Thymus (tissue), 11 donors: ENCODE measurements at regions not wholly inside any gene's neighbourhood (a gene's known extent, or its start where the extent isn't known, plus 50 kb on each side); places are given as distances from the start of the nearest gene placed in this dataset.
"Not testable (repeated sequence)": the region's sequence is repeated elsewhere in the genome, so short reads cannot be mapped to it uniquely, and the experiment has no call there.

Source experiments
- DNase-seq, 9 donors: peaks; one replicate each; pipeline ENCODE4 v3.0.0-alpha.2; 2013; ENCODE audit warnings: low spot score in 9 of 9, low read depth in 6 of 9, missing footprints in 1 of 9
- H3K27ac ChIP-seq, 2 donors: one replicate each; pipeline ENCODE4 v1.5.1; 2013; ENCODE audit warnings: control low read depth in 1 of 2, low read depth in 1 of 2, low read length in 1 of 2, mild to moderate bottlenecking in 1 of 2, moderate library complexity in 1 of 2
- H3K27me3 ChIP-seq, 2 donors: one replicate each; pipeline ENCODE4 v1.5.1; 2013; ENCODE audit warnings: low read length in 1 of 2; ENCODE audit not compliant: control insufficient read depth in 2 of 2, insufficient read depth in 1 of 2
- H3K36me3 ChIP-seq, 2 donors: one replicate each; pipeline ENCODE4 v1.5.1; 2013; ENCODE audit warnings: low read length in 1 of 2, mild to moderate bottlenecking in 1 of 2, moderate library complexity in 1 of 2; ENCODE audit not compliant: control insufficient read depth in 2 of 2, insufficient read depth in 2 of 2
- H3K4me1 ChIP-seq, 2 donors: one replicate each; pipeline ENCODE4 v1.5.1; 2013; ENCODE audit warnings: low read length in 2 of 2; ENCODE audit not compliant: control insufficient read depth in 2 of 2, insufficient read depth in 2 of 2
- H3K4me3 ChIP-seq, 2 donors: one replicate each; pipeline ENCODE4 v1.5.1; 2013; ENCODE audit warnings: low read length in 2 of 2, control low read depth in 1 of 2, mild to moderate bottlenecking in 1 of 2
- H3K9me3 ChIP-seq, 2 donors: one replicate each; pipeline ENCODE4 v1.5.1; 2013; ENCODE audit warnings: low read length in 1 of 2, mild to moderate bottlenecking in 1 of 2; ENCODE audit not compliant: control insufficient read depth in 2 of 2, insufficient read depth in 1 of 2
- WGBS: extraction: QIAGEN DNeasy Blood & Tissue Kit; methylation state at CpG from one replicate; pipeline ENCODE4 v1.1.7; 2013; 5-methylcytosine and 5-hydroxymethylcytosine counted together
- donor health status: healthy.

DNA sequence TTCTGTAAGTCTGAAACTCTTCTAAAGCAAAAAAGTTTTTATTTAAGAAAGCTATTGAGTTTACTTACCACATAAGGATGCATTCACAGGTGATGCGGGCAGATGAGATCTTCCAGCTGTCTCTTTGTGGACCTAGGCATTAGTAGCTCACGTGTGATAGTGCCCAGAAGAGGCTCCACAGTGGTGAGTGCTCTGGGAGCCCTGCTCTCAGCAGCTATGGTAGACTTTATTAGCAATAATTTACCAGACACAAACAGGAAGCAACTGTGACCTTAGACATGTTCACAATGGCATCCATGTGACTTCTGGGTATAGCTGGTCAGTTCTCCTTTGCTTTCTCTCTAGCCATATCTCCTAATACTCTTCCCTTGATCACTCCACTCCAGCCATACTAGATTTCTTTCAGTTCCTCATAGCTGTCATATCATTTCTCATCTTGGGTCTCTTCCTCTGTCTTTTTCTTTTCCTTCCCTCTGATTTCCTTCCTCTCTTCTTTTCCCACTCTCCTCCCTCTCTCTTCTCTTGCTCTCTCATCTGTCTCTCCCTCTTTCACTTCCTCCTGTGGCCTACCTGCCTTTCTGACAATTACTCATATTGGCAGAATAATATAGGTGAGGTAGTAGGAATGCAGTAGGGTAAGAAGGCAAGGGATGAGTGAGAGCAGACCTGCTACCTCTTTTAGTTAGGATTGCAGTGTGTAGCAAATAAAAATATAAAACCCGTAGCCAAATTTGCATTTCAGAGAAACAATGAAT, 75.2 kb upstream of the SCAF11 start:
- DNase-seq: no peak
- no peak overlapping the region for H3K4me3 ChIP-seq
- no peaks in the 10 kb centered on the region for H3K4me1 ChIP-seq
- no peaks in the 10 kb centered on the region for H3K27me3 ChIP-seq
- H3K9me3 ChIP-seq: no peaks in the 10 kb centered on the region
- H3K36me3 ChIP-seq: no peaks in the 10 kb centered on the region
- H3K27ac ChIP-seq: no peak overlapping the region
- 94% methylated on average over 3 of the region's 3 CpGs for WGBS

DNA sequence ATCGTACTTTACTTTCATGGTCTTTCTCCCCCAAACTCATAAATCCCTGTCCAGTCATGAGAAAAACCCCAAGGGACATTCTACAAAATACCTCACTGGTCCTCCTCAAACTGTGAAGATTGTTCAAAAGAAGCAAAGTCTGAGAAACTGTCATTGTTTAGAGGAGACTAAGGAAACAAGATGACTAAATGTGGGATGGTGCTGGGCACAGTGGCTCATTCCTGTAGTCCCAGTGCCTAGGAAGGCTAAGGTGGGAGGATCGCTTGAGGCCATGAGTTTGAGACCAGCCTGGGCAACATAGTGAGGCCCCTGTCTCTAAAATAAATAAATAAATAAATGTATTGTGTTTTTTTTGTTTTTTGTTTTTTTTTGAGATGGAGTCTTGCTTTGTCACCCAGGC, 74.2 kb upstream of the SCAF11 start:
- Histone ChIP-seq H3K9me3 (no peaks in the 10 kb centered on the region), H3K27ac (no peak overlapping the region), H3K4me1 (no peaks in the 10 kb centered on the region), H3K36me3 (no peaks in the 10 kb centered on the region), H3K4me3 (no peak overlapping the region), H3K27me3 (no peaks in the 10 kb centered on the region)
- no peak for DNase-seq
- WGBS: 96% methylated on average over 2 of the region's 2 CpGs

DNA sequence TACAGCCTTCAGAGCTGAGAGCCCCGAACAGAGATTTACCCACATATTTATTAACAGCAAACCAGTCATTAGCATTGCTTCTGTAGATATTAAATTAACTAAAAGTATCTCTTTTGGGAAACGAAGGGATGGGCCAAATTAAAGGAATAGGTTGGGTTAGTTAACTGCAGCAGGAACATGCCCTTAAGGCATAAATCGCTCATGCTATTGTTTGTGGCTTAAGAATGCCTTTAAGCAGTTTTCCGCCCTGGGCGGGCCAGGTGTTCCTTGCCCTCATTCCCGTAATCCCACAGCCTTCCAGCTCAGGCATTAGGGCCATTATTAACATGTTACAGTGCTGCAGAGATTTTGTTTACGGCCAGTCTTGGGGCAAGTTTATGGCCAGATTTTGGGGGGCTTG, 68.3 kb upstream of the SCAF11 start:
- not testable (repeated sequence) for H3K4me3 ChIP-seq, H3K9me3 ChIP-seq, H3K4me1 ChIP-seq, H3K27ac ChIP-seq, DNase-seq, H3K27me3 ChIP-seq, H3K36me3 ChIP-seq
- 98% methylated on average over 7 of the region's 7 CpGs for whole genome bisulfite sequencing

DNA sequence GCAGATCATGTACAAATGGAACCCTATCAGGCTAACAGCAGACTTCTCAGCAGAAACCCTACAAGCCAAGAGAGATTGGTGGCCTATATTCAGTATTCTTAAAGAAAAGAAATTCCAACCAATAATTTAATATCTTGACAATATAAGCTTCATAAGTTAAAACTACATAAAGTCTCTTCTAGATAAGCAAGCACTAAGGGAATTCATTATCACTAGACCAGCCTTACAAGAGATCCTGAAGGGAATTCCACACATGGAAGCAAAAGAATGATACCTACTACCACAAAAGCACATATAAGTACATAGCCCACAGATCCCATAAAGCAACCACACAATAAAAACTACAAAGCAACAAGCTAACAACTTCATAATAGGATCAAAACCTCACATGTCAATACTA, 60.4 kb upstream of the SCAF11 start:
- Histone ChIP-seq H3K4me1 (no peaks in the 10 kb centered on the region), H3K4me3 (no peak overlapping the region), H3K27me3 (no peaks in the 10 kb centered on the region), H3K36me3 (no peaks in the 10 kb centered on the region), H3K9me3 (peaks cover 3 to 21% of the 10 kb centered on the region in 2 donors), H3K27ac (no peak overlapping the region)
- no peak for DNase-seq

DNA sequence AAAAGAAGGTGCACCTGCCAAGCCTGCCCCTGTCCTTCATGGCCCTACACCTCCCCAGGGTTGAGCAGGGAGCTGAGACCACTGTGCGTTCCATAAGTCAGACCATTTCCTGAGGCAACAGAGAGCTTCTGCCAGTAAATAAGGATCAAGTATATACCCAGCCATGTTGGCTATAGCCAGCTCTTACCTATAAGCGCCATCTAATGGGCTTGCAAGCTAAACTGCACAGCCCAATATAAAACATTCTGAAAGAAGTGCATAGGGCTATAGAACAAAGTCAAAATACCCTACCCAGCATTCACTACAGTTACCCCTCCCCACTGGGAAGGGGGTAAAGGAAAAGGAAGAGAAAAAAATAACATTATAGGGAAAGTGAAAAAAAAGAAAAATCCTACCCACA, 59.3 kb upstream of the SCAF11 start:
- Histone ChIP-seq H3K4me1 (no peaks in the 10 kb centered on the region), H3K27ac (no peak overlapping the region), H3K9me3 (peaks cover 3 to 21% of the 10 kb centered on the region in 2 donors), H3K4me3 (no peak overlapping the region), H3K27me3 (no peaks in the 10 kb centered on the region), H3K36me3 (no peaks in the 10 kb centered on the region)
- no peak for DNase-seq
- WGBS: 97% methylated on average over 2 of the region's 2 CpGs

DNA sequence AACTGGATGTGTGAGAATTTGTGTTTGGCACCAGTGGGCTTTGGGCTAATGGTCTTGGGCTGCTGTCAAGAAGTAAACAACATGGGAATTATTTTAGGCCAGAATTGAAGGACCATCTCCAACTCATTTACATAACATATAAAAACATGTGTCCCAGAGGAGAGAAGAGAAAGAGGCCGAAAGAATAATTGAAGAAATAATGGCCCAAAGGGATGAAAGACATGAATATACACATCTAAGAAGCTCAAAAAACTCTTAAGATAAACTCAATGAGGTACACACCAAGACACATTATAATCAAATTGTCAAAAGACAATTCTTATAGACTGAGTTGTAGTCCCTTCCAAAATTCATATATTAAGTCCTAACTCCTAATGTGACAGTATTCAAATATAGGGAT, 56.1 kb upstream of the SCAF11 start:
- 100% methylated on average over 1 of the region's 1 CpG for WGBS
- Histone ChIP-seq H3K9me3 (peaks cover 3 to 21% of the 10 kb centered on the region in 2 donors), H3K27me3 (no peaks in the 10 kb centered on the region), H3K4me3 (no peak overlapping the region), H3K4me1 (no peaks in the 10 kb centered on the region), H3K27ac (no peak overlapping the region), H3K36me3 (no peaks in the 10 kb centered on the region)
- DNase-seq: no peak

DNA sequence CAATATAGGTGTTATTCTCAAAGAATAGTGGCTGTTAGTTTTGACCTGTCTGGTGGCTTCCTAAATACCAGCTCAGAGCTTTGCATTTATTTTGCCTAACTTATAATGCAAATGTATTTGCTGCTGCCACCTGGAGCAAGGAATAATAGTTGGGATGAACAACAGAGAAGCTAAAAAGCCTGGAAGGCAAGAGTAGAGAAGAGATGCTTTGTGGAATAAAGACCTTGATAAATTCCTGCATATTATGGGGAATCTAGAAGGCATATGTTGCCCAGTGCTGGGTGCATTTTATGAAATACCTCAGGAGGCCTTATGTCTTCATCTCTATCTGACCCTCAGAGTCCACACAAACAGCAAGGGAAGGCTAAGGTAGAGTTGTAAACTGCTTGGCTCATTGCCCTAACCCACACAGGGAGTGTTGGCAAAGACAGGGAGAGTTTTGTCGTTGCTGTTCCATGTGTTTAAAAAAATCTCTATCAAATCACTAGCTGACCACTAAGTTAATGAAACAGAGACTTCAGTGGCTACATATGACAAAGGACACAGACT, 53.7 kb upstream of the SCAF11 start:
- Histone ChIP-seq H3K9me3 (peaks cover 1 to 11% of the 10 kb centered on the region in 2 donors), H3K4me1 (no peaks in the 10 kb centered on the region), H3K27ac (no peak overlapping the region), H3K36me3 (no peaks in the 10 kb centered on the region), H3K4me3 (no peak overlapping the region), H3K27me3 (no peaks in the 10 kb centered on the region)
- no peak for DNase-seq
- WGBS: 62% methylated on average over 1 of the region's 1 CpG
